ENCODE measurements at regions not wholly inside any gene's neighbourhood (a gene's known extent, or its start where the extent isn't known, plus 50 kb on each side); places are given as distances from the start of the nearest gene placed in this dataset.
"Not testable (repeated sequence)": the region's sequence is repeated elsewhere in the genome, so short reads cannot be mapped to it uniquely, and the experiment has no call there.

DNA sequence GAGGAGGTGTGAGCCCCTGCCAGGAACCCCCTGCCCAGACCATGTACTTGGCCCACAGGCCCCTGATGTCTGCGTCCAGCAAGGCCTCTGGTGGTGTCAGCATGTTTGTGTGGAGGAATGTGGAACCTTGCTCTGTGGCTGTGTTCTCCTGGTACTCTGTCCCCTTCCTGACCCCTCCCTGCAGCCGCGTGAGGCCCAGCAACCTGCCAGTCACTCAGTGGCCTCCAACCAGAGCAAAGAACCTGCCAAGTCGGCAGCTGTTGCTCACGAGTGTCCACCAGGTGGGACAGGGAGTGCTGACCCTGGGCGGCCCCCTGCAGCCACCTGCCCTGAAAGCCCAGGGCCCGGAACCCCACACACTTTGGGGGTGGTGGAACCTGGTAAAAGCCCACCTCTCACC is 65.6 kb upstream of the COBL start:
- TF ChIP-seq POLR2A, POLR2AphosphoS5, EP300 (IDR thresholded peaks at IDR 0.05): not testable (repeated sequence)
- TF ChIP-seq, protein P1, sequence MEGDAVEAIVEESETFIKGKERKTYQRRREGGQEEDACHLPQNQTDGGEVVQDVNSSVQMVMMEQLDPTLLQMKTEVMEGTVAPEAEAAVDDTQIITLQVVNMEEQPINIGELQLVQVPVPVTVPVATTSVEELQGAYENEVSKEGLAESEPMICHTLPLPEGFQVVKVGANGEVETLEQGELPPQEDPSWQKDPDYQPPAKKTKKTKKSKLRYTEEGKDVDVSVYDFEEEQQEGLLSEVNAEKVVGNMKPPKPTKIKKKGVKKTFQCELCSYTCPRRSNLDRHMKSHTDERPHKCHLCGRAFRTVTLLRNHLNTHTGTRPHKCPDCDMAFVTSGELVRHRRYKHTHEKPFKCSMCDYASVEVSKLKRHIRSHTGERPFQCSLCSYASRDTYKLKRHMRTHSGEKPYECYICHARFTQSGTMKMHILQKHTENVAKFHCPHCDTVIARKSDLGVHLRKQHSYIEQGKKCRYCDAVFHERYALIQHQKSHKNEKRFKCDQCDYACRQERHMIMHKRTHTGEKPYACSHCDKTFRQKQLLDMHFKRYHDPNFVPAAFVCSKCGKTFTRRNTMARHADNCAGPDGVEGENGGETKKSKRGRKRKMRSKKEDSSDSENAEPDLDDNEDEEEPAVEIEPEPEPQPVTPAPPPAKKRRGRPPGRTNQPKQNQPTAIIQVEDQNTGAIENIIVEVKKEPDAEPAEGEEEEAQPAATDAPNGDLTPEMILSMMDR (IDR thresholded peaks at IDR 0.05): not testable (repeated sequence)
